ENCODE measurements at regions not wholly inside any gene's neighbourhood (a gene's known extent, or its start where the extent isn't known, plus 50 kb on each side); places are given as distances from the start of the nearest gene placed in this dataset.

GRCh38 chr12:118777504-118777903, 203.8 kb upstream of the SRRM4 start:
- no peak for DNase-seq

GRCh38 chr12:118778077-118778476, 203.3 kb upstream of the SRRM4 start:
- no peak for DNase-seq

- DNase-seq = no peak
Measured at GRCh38 chr12:118780939-118781338, 200.4 kb upstream of the SRRM4 start.

GRCh38 chr12:118781692-118782091, 199.6 kb upstream of the SRRM4 start:
- no peak for DNase-seq

GRCh38 chr12:118783703-118784102, 197.6 kb upstream of the SRRM4 start:
- no peak for DNase-seq

- DNase-seq = no peak
Measured at GRCh38 chr12:118790578-118790977, 190.8 kb upstream of the SRRM4 start.

- DNase-seq = no peak
Measured at GRCh38 chr12:118813778-118814357, 167.5 kb upstream of the SRRM4 start.

- no peak for DNase-seq
Measured at GRCh38 chr12:118816296-118816695, 165.0 kb upstream of the SRRM4 start.

GRCh38 chr12:118821386-118821925, 159.9 kb upstream of the SRRM4 start:
- DNase-seq = no peak

GRCh38 chr12:118822512-118822911, 158.8 kb upstream of the SRRM4 start:
- DNase-seq = no peak

- no peak for DNase-seq
Measured at GRCh38 chr12:118827047-118827446, 154.3 kb upstream of the SRRM4 start.

- DNase-seq = no peak
Measured at GRCh38 chr12:118827606-118828005, 153.7 kb upstream of the SRRM4 start.

GRCh38 chr12:118830296-118830695, 151.0 kb upstream of the SRRM4 start:
- no peak for DNase-seq

GRCh38 chr12:118835926-118836325, 145.4 kb upstream of the SRRM4 start:
- DNase-seq = no peak

GRCh38 chr12:118840399-118840798, 140.9 kb upstream of the SRRM4 start:
- DNase-seq = no peak

- no peak for DNase-seq
Measured at GRCh38 chr12:118840878-118841277, 140.5 kb upstream of the SRRM4 start.

- no peak for DNase-seq
Measured at GRCh38 chr12:118841588-118841987, 139.8 kb upstream of the SRRM4 start.

- DNase-seq = no peak
Measured at GRCh38 chr12:118842866-118843265, 138.5 kb upstream of the SRRM4 start.

- DNase-seq = no peak
Measured at GRCh38 chr12:118846416-118846815, 134.9 kb upstream of the SRRM4 start.

- no peak for DNase-seq
Measured at GRCh38 chr12:118850244-118850825, 131.0 kb upstream of the SRRM4 start.

- DNase-seq = no peak
Measured at GRCh38 chr12:118851891-118852290, 129.4 kb upstream of the SRRM4 start.

- DNase-seq = no peak
Measured at GRCh38 chr12:118853634-118854033, 127.7 kb upstream of the SRRM4 start.

GRCh38 chr12:118855858-118856257, 125.5 kb upstream of the SRRM4 start:
- no peak for DNase-seq

GRCh38 chr12:118866346-118866745, 115.0 kb upstream of the SRRM4 start:
- no peak for DNase-seq

- no peak for DNase-seq
Measured at GRCh38 chr12:118870551-118870950, 110.8 kb upstream of the SRRM4 start.
